Erythroblast (primary cell): ENCODE measurements at regions not wholly inside any gene's neighbourhood (a gene's known extent, or its start where the extent isn't known, plus 50 kb on each side); places are given as distances from the start of the nearest gene placed in this dataset.
"Not testable (repeated sequence)": the region's sequence is repeated elsewhere in the genome, so short reads cannot be mapped to it uniquely, and the experiment has no call there.

ENCODE experiments used
- GATA1 ChIP-seq: IDR thresholded peaks from 2 replicates; pipeline ENCODE4 v1.6.1; 2011; ENCODE audit warnings: low read depth, mild to moderate bottlenecking, control low read depth, low read length, moderate library complexity
- POLR2A ChIP-seq: IDR thresholded peaks from 2 replicates; pipeline ENCODE4 v1.6.1; 2011; ENCODE audit warnings: mild to moderate bottlenecking, low read length

GRCh38 chr4:187695531-187695930 lies 300.0 kb upstream of the ZFP42 start:
- not testable (repeated sequence) for TF ChIP-seq POLR2A, GATA1
